Right atrium auricular region (tissue), 2 donors: ENCODE measurements at regions not wholly inside any gene's neighbourhood (a gene's known extent, or its start where the extent isn't known, plus 50 kb on each side); places are given as distances from the start of the nearest gene placed in this dataset.

Experiments used
- DNase-seq: peaks from one replicate; pipeline ENCODE4 v3.0.0-alpha.2; 2019; ENCODE audit warnings: low spot score
- H3K27ac ChIP-seq, 2 donors: fragments of 200-600 bp; sonication (generic); 1 replicate in 1 of 2; 2 replicates in 1 of 2; pipeline ENCODE4 v1.5.1; 2016 to 2019
- H3K27me3 ChIP-seq, 2 donors: fragments of 200-600 bp; sonication (generic); one replicate each; pipeline versions ENCODE4 v1.5.1 to v1.6.0; 2017 to 2019
- H3K36me3 ChIP-seq: fragments of 200-600 bp; sonication (generic); one replicate; pipeline ENCODE4 v1.5.1; 2016
- H3K4me1 ChIP-seq, 2 donors: fragments of 200-600 bp; sonication (generic); one replicate each; pipeline versions ENCODE4 v1.5.1 to v1.6.0; 2017 to 2019
- H3K4me3 ChIP-seq, 2 donors: fragments of 200-600 bp; sonication (generic); 1 replicate in 1 of 2; 2 replicates in 1 of 2; pipeline ENCODE4 v1.5.1; 2017 to 2019; ENCODE audit warnings: mild to moderate bottlenecking in 1 of 2, moderate library complexity in 1 of 2
- H3K9me3 ChIP-seq, 2 donors: fragments of 200-600 bp; sonication (generic); one replicate each; pipeline ENCODE4 v1.5.1; 2019
- TF ChIP-seq, protein P1 (sequence below), 2 donors: fragments of 200-600 bp; sonication (generic); IDR thresholded peaks; one replicate each; pipeline ENCODE4 v1.5.1; 2019; ENCODE audit warnings: antibody characterized with exemption in 2 of 2

DNA sequence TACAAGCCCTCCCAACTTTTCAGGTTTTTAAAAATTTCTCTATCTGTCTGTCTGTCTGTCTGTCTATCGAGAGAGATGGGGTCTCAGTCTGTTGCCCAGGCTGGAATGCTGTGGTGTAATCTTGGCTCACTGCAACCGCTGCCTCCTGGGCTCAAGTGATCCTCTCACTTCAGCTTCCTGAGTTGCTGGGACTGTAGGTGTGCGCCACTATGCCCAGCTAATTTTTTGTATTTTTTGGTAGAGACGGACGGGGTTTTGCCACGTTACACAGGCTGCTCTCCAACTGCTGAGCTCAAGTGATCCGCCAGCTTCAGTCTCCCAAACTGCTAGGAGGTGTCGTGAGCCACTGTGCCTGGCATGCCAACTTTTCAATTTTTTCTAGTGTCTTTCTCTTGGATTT, 437.2 kb downstream of the PCNX1 start:
- no peaks in the 10 kb centered on the region for H3K4me1 ChIP-seq
- no peaks in the 10 kb centered on the region for H3K9me3 ChIP-seq
- no peak overlapping the region for H3K27ac ChIP-seq
- no peak for DNase-seq
- TF ChIP-seq, protein P1, sequence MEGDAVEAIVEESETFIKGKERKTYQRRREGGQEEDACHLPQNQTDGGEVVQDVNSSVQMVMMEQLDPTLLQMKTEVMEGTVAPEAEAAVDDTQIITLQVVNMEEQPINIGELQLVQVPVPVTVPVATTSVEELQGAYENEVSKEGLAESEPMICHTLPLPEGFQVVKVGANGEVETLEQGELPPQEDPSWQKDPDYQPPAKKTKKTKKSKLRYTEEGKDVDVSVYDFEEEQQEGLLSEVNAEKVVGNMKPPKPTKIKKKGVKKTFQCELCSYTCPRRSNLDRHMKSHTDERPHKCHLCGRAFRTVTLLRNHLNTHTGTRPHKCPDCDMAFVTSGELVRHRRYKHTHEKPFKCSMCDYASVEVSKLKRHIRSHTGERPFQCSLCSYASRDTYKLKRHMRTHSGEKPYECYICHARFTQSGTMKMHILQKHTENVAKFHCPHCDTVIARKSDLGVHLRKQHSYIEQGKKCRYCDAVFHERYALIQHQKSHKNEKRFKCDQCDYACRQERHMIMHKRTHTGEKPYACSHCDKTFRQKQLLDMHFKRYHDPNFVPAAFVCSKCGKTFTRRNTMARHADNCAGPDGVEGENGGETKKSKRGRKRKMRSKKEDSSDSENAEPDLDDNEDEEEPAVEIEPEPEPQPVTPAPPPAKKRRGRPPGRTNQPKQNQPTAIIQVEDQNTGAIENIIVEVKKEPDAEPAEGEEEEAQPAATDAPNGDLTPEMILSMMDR (IDR thresholded peaks at IDR 0.05), result no peak
- H3K27me3 ChIP-seq, result no peaks in the 10 kb centered on the region
- H3K36me3 ChIP-seq, result no peaks in the 10 kb centered on the region
- H3K4me3 ChIP-seq, result no peak overlapping the region

DNA sequence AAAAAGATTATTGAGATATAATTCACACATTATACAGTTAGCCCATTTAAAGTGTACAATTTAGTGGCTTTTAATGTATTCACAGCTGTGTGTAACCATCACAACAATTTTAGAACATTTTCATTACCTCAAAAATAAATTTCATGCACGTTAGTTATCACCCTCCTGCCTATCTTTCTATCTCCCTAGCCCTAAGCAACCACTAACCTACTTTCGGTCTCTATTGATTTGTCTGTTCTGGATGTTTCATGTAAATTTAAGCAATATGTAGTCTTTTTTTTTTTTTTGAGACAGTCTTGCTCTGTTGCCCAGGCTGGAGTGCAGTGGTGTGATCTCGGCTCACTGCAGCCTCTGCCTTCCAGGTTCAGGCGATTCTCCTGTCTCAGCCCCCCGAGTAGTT, 439.4 kb downstream of the PCNX1 start:
- Histone ChIP-seq H3K27ac (no peak overlapping the region), H3K36me3 (no peaks in the 10 kb centered on the region), H3K4me3 (no peak overlapping the region), H3K27me3 (no peaks in the 10 kb centered on the region), H3K9me3 (no peaks in the 10 kb centered on the region), H3K4me1 (no peaks in the 10 kb centered on the region)
- TF ChIP-seq, protein P1 (IDR thresholded peaks at IDR 0.05), result no peak
- DNase-seq, result no peak

DNA sequence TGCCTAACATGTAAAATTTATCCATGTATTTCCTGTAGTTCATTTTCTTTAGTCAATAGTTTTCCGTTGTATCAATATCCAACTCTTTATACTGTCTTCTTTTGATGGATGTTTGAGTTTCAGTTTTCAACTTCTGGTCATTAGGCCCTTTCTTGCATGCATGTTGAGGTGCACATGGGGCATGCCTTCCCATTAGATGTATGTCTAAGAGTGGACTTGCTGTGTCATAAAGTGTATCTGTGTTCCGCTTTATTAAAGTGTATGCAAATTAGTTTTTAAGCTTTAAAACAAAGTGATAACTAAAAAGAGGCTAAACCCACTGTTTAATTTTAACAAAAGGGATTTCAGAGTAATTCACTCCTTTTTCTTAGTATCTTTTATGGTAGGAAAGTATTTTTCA, 441.1 kb downstream of the PCNX1 start:
- TF ChIP-seq, protein P1 (IDR thresholded peaks at IDR 0.05), result no peak
- Histone ChIP-seq H3K9me3 (no peaks in the 10 kb centered on the region), H3K4me3 (no peak overlapping the region), H3K27me3 (no peaks in the 10 kb centered on the region), H3K27ac (no peak overlapping the region), H3K4me1 (no peaks in the 10 kb centered on the region), H3K36me3 (no peaks in the 10 kb centered on the region)
- DNase-seq, result no peak

- TF ChIP-seq, protein P1 (IDR thresholded peaks at IDR 0.05), result no peak
- H3K36me3 ChIP-seq, result no peaks in the 10 kb centered on the region
- H3K4me1 ChIP-seq, result no peaks in the 10 kb centered on the region
- H3K4me3 ChIP-seq, result no peak overlapping the region
- DNase-seq, result no peak
- no peaks in the 10 kb centered on the region for H3K27me3 ChIP-seq
- H3K9me3 ChIP-seq, result no peaks in the 10 kb centered on the region
- H3K27ac ChIP-seq, result no peak overlapping the region
Measured at GRCh38 chr14:71348817-71349216, 441.6 kb downstream of the PCNX1 start.

DNA sequence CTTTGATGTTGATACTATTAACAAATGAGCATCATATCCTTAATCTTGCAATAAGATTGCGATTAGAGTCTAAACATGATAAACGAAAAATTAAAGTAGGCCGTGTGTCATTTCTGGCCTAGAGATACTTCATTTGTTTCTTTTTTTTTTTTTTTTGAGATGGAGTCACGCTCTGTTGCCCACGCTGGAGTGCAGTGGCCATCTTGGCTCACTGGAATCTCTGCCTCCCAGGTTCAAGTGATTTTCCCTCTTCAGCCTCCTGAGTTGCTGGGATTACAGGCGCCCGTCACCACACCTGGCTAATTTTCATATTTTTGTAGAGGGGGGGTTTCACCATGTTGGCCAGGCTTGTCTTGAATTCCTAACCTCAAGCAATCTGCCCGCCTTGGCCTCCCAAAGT, 446.9 kb downstream of the PCNX1 start:
- DNase-seq, result no peak
- no peaks in the 10 kb centered on the region for H3K27me3 ChIP-seq
- no peaks in the 10 kb centered on the region for H3K9me3 ChIP-seq
- H3K36me3 ChIP-seq, result no peaks in the 10 kb centered on the region
- H3K4me1 ChIP-seq, result peaks cover 0 to 17% of the 10 kb centered on the region in 2 donors
- no peak overlapping the region for H3K4me3 ChIP-seq
- no peak overlapping the region for H3K27ac ChIP-seq
- TF ChIP-seq, protein P1 (IDR thresholded peaks at IDR 0.05), result no peak

DNA sequence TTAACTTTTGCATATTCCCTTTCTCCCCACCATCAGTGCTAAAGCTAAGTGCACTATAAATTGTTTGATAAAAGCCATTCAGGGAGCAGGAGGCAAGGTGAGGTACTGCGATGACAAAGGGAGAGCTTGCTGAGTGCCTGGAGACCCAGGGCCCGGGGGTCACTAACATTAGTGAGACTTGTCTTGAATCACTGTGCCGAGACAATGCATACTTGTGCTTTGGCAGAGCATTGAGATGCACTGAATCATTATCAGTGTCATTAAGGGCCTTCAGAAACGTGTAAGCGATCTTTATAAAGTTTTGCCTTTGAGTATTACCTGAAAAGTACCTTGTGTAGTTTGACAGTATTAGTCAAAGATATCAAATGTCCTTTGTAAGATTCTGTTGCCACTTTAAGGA, 447.5 kb downstream of the PCNX1 start:
- H3K27ac ChIP-seq, result peak overlapping the region in 1 of 2 donors; percentile 53

More for the DNA sequence above, 447.5 kb downstream of the PCNX1 start:
- H3K27me3 ChIP-seq, result no peaks in the 10 kb centered on the region
- H3K9me3 ChIP-seq, result no peaks in the 10 kb centered on the region
- H3K4me1 ChIP-seq, result peaks cover 0 to 17% of the 10 kb centered on the region in 2 donors
- H3K4me3 ChIP-seq, result no peak overlapping the region
- no peaks in the 10 kb centered on the region for H3K36me3 ChIP-seq
- DNase-seq, result no peak
- TF ChIP-seq, protein P1 (IDR thresholded peaks at IDR 0.05), result no peak
